ENCODE measurements at regions not wholly inside any gene's neighbourhood (a gene's known extent, or its start where the extent isn't known, plus 50 kb on each side); places are given as distances from the start of the nearest gene placed in this dataset.

DNA sequence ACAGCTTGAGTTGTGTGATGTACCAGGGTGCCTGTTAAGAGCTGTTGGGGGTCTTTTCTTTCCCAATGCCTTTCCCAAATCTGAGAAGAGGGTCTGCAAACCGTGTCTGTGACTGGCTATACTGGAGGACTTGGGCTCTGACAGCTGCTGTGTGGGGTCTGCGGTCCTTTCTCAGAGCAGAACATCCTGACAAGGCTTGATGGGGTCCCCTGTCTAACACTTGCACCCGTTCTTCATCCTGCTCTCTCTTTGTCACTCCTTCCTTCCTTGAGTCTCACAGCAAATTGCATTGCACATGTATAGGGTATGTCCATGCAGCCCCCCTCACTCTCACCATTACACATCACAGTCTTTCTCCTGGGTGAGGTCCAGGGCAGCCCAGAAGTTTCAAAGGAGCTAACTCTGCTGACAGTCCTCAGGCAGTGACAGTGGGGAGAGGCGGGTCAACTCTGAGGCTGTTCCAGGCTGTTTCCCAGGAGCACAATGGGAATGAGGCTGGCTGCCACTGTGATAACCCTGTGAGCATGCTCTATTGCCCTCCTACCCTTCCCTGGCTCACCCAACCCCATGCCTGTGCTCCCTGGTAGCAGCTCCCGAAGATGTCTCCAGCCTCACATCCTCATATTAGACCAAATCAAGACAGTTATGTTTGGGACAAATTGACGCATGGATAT, 163.2 kb upstream of the GGTLC1 start:
- no peaks in the 10 kb centered on the region for H3K4me1 ChIP-seq (ENCODE audit: control insufficient read depth in 1 of 2, low read depth in 2 of 2)
- no peaks in the 10 kb centered on the region for H3K9me3 ChIP-seq
- H3K36me3 ChIP-seq: no peaks in the 10 kb centered on the region
- DNase-seq (ENCODE audit: low spot score) (no peak), ATAC-seq (ENCODE audit: insufficient number of reproducible peaks, low FRiP score, low read depth) (no peak)
- no peaks in the 10 kb centered on the region for H3K27me3 ChIP-seq (replicated peaks; ENCODE audit: insufficient read depth)
- no peak overlapping the region for H3K27ac ChIP-seq
- TF ChIP-seq, protein P1, sequence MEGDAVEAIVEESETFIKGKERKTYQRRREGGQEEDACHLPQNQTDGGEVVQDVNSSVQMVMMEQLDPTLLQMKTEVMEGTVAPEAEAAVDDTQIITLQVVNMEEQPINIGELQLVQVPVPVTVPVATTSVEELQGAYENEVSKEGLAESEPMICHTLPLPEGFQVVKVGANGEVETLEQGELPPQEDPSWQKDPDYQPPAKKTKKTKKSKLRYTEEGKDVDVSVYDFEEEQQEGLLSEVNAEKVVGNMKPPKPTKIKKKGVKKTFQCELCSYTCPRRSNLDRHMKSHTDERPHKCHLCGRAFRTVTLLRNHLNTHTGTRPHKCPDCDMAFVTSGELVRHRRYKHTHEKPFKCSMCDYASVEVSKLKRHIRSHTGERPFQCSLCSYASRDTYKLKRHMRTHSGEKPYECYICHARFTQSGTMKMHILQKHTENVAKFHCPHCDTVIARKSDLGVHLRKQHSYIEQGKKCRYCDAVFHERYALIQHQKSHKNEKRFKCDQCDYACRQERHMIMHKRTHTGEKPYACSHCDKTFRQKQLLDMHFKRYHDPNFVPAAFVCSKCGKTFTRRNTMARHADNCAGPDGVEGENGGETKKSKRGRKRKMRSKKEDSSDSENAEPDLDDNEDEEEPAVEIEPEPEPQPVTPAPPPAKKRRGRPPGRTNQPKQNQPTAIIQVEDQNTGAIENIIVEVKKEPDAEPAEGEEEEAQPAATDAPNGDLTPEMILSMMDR (IDR thresholded peaks at IDR 0.05): no peak
- H3K4me3 ChIP-seq: no peak overlapping the region

DNA sequence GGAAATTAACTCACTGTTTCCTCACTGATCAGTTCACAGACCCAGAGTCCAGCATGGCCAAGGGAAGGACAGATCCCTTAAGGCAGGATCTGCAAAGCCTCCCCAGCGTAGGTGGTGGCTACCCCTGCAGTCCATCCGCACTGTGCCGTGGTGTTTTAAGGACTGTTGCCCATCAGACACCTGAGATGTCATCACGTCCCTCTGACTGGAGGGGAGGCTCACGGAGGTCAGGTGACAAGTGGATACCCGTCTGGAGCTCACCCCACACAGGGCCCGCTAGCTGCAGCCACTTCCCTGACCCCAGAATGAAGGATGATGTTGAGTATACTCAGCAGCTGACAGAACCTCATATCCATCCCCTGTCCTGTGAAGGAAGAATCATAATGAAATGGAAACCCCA, 161.8 kb upstream of the GGTLC1 start:
- ATAC-seq (ENCODE audit: insufficient number of reproducible peaks, low FRiP score, low read depth): no peak
- Histone ChIP-seq H3K4me3 (no peak overlapping the region), H3K27me3 (replicated peaks; ENCODE audit: insufficient read depth) (no peaks in the 10 kb centered on the region), H3K36me3 (no peaks in the 10 kb centered on the region), H3K4me1 (ENCODE audit: control insufficient read depth in 1 of 2, low read depth in 2 of 2) (no peaks in the 10 kb centered on the region), H3K27ac (no peak overlapping the region), H3K9me3 (no peaks in the 10 kb centered on the region)
- TF ChIP-seq, protein P1 (IDR thresholded peaks at IDR 0.05): no peak
- DNase-seq (ENCODE audit: low spot score): no peak

DNA sequence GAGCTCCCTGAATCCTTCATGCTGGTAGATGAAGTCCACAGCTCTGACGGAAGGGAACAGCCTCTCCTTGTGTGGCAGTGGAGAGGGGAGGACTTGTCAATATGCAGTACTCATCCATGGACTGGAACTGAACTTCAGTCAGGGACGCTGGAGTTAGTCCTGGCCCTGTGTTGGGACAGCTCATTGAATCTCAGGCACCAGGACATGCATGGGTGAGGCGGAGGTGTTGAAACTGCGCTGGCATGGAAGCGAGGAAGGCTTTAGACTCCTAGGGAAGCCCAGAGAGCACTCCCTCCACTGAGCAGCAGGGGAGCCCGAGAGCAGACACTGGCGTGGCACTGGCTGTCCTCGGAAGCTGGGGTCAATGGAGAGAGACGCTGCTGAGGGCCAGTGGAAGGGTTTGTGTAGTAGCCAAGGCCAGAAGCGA, 161.3 kb upstream of the GGTLC1 start:
- no peaks in the 10 kb centered on the region for H3K9me3 ChIP-seq
- H3K4me1 ChIP-seq (ENCODE audit: control insufficient read depth in 1 of 2, low read depth in 2 of 2): no peaks in the 10 kb centered on the region
- H3K27ac ChIP-seq: no peak overlapping the region
- no peak for DNase-seq (ENCODE audit: low spot score)
- no peak overlapping the region for H3K4me3 ChIP-seq
- TF ChIP-seq, protein P1 (IDR thresholded peaks at IDR 0.05): peak; percentile 15
- no peaks in the 10 kb centered on the region for H3K27me3 ChIP-seq (replicated peaks; ENCODE audit: insufficient read depth)
- ATAC-seq (ENCODE audit: insufficient number of reproducible peaks, low FRiP score, low read depth): no peak
- H3K36me3 ChIP-seq: no peaks in the 10 kb centered on the region

DNA sequence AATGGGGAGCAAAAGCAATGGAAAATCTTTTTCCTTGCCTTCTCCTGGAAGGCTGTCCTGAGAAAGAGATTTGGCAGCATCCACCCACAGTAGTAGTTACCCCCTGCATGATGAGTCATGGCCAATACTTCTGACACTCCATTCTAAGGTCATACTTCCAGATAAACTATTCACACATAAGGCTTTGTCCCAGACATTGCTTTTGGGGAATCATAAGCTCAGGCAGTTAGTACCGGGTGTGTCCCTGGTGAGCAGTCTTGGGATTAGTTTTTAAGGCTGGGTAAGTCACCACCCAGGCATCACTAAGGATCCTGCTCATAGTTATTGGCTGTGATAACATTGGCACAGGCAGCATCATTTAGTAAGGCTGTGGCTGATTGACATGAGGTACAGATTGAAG, 160.6 kb upstream of the GGTLC1 start:
- Histone ChIP-seq H3K4me3 (no peak overlapping the region), H3K9me3 (no peaks in the 10 kb centered on the region), H3K27ac (no peak overlapping the region), H3K36me3 (no peaks in the 10 kb centered on the region), H3K27me3 (replicated peaks; ENCODE audit: insufficient read depth) (no peaks in the 10 kb centered on the region), H3K4me1 (ENCODE audit: control insufficient read depth in 1 of 2, low read depth in 2 of 2) (no peaks in the 10 kb centered on the region)
- TF ChIP-seq, protein P1 (IDR thresholded peaks at IDR 0.05): no peak
- ATAC-seq (ENCODE audit: insufficient number of reproducible peaks, low FRiP score, low read depth) (no peak), DNase-seq (ENCODE audit: low spot score) (no peak)

DNA sequence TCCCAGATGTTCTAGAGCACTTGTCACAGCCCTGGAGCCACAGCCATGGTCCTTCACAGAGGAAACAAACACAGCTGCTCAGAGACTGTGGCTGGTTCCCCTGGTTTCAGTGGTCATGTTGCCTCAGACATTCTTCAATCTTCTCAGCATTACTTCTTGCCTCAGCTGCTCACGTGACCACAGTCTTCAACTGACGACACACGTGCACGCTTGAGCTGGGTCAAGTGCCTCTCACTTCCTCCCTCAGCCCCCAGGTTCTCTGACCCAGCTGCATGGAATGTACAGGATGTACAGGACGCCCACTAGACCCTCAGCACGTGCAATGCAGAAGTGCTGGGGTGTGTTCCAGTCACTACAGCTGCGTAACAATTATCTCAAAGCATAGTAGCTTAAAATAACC, 159.8 kb upstream of the GGTLC1 start:
- Histone ChIP-seq H3K9me3 (no peaks in the 10 kb centered on the region), H3K27ac (no peak overlapping the region), H3K27me3 (replicated peaks; ENCODE audit: insufficient read depth) (no peaks in the 10 kb centered on the region), H3K4me3 (no peak overlapping the region), H3K36me3 (no peaks in the 10 kb centered on the region), H3K4me1 (ENCODE audit: control insufficient read depth in 1 of 2, low read depth in 2 of 2) (no peaks in the 10 kb centered on the region)
- no peak for ATAC-seq (ENCODE audit: insufficient number of reproducible peaks, low FRiP score, low read depth)
- TF ChIP-seq, protein P1 (IDR thresholded peaks at IDR 0.05): no peak
- DNase-seq (ENCODE audit: low spot score): no peak
